Smooth muscle cell (in vitro differentiated cells): ENCODE measurements at regions not wholly inside any gene's neighbourhood (a gene's known extent, or its start where the extent isn't known, plus 50 kb on each side); places are given as distances from the start of the nearest gene placed in this dataset.
A peak's percentile ranks its signal among the peaks of the same experiment; 100 is the strongest.
"Not testable (repeated sequence)": the region's sequence is repeated elsewhere in the genome, so short reads cannot be mapped to it uniquely, and the experiment has no call there.

Experiments
- DNase-seq: peaks from one replicate; lab custom pipeline; 2025; ENCODE audit not compliant: unreplicated experiment; lab: John Stamatoyannopoulos, UW
- H2AFZ ChIP-seq: fragments of 200-600 bp; sonication (generic); 2 replicates; pipeline ENCODE4 v1.6.0; 2016; ENCODE audit warnings: antibody characterized with exemption, low read depth, mild to moderate bottlenecking
- H3F3A ChIP-seq: fragments of 200-600 bp; sonication (generic); 2 replicates; pipeline ENCODE4 v1.6.0; 2017; ENCODE audit warnings: antibody characterized with exemption, low read depth
- H3K27ac ChIP-seq: fragments of 200-600 bp; sonication (generic); 2 replicates; pipeline ENCODE4 v1.5.1; 2016; ENCODE audit warnings: low read depth, mild to moderate bottlenecking
- H3K27me3 ChIP-seq: fragments of 200-600 bp; sonication (generic); 2 replicates; pipeline ENCODE4 v1.6.1; 2016; ENCODE audit warnings: low read depth, mild to moderate bottlenecking
- H3K36me3 ChIP-seq: fragments of 200-600 bp; sonication (generic); 2 replicates; pipeline ENCODE4 v1.5.1; 2016; ENCODE audit warnings: low read depth
- H3K4me1 ChIP-seq: fragments of 200-600 bp; sonication (generic); 2 replicates; pipeline ENCODE4 v1.5.1; 2016; ENCODE audit warnings: low read depth
- H3K4me2 ChIP-seq: fragments of 200-600 bp; sonication (generic); 2 replicates; pipeline ENCODE4 v1.6.0; 2016; ENCODE audit warnings: mild to moderate bottlenecking
- H3K4me3 ChIP-seq: fragments of 200-600 bp; sonication (generic); 2 replicates; pipeline ENCODE4 v1.5.1; 2016; ENCODE audit warnings: mild to moderate bottlenecking
- H3K79me2 ChIP-seq: fragments of 200-600 bp; sonication (generic); 2 replicates; pipeline ENCODE4 v1.6.0; 2016; ENCODE audit warnings: low read depth, mild to moderate bottlenecking
- H3K9ac ChIP-seq: fragments of 200-600 bp; sonication (generic); 2 replicates; pipeline ENCODE4 v1.6.0; 2016; ENCODE audit warnings: low read depth
- H3K9me3 ChIP-seq: fragments of 200-600 bp; sonication (generic); replicated peaks from 2 replicates; pipeline ENCODE4 v1.5.1; 2016; ENCODE audit warnings: low read depth
- H4K20me1 ChIP-seq: fragments of 200-600 bp; sonication (generic); 2 replicates; pipeline ENCODE4 v1.6.0; 2016; ENCODE audit warnings: low read depth
- WGBS: methylation state at CpG from one replicate; pipeline ENCODE4 v1.1.7; 2016; ENCODE audit warnings: low lambda C conversion rate; 5-methylcytosine and 5-hydroxymethylcytosine counted together
- TF ChIP-seq, protein P1 (sequence below): fragments of 200-600 bp; sonication (generic); IDR thresholded peaks from 2 replicates; pipeline ENCODE4 v1.5.1; 2017; ENCODE audit warnings: borderline replicate concordance, mild to moderate bottlenecking, antibody characterized with exemption; ENCODE audit not compliant: insufficient read depth, poor library complexity, severe bottlenecking

DNA sequence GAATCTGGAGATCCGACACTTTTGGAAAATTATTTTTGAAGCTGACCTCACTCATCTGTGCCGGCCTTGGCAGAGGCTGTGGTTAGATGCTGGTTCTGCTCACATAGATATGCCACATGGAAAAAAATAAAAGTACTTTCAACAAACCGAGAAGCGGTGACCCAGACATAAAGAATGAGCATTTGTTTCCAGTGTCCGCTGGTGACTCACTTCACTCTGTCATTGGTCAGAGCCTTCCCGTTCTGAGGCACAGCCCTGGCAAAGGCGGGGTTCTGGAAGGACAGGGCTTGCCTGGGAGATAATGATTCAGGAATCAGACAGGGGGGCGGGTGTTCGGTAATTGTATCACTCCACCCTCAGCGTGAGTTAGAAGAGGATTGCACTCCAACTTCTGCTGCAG lies 172.4 kb upstream of the MXRA5 start:
- H3K36me3 ChIP-seq = no peaks in the 10 kb centered on the region
- TF ChIP-seq, protein P1, sequence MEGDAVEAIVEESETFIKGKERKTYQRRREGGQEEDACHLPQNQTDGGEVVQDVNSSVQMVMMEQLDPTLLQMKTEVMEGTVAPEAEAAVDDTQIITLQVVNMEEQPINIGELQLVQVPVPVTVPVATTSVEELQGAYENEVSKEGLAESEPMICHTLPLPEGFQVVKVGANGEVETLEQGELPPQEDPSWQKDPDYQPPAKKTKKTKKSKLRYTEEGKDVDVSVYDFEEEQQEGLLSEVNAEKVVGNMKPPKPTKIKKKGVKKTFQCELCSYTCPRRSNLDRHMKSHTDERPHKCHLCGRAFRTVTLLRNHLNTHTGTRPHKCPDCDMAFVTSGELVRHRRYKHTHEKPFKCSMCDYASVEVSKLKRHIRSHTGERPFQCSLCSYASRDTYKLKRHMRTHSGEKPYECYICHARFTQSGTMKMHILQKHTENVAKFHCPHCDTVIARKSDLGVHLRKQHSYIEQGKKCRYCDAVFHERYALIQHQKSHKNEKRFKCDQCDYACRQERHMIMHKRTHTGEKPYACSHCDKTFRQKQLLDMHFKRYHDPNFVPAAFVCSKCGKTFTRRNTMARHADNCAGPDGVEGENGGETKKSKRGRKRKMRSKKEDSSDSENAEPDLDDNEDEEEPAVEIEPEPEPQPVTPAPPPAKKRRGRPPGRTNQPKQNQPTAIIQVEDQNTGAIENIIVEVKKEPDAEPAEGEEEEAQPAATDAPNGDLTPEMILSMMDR = no peak
- H3K4me3 ChIP-seq = no peak overlapping the region
- peaks cover 5% of the 10 kb centered on the region for H3K4me1 ChIP-seq
- H2AFZ ChIP-seq = peak overlapping the region; percentile 65
- 29% methylated on average over 10 of the region's 10 CpGs for WGBS
- no peaks in the 10 kb centered on the region for H3K27me3 ChIP-seq
- H3K27ac ChIP-seq = peak overlapping the region; percentile 99
- peaks cover 10% of the 10 kb centered on the region for H3F3A ChIP-seq
- peak; percentile 10 for DNase-seq
- H3K4me2 ChIP-seq = peak overlapping the region; percentile 78
- peak overlapping the region; percentile 93 for H3K9ac ChIP-seq
- H4K20me1 ChIP-seq = no peaks in the 10 kb centered on the region
- no peaks in the 10 kb centered on the region for H3K79me2 ChIP-seq
- no peaks in the 10 kb centered on the region for H3K9me3 ChIP-seq

DNA sequence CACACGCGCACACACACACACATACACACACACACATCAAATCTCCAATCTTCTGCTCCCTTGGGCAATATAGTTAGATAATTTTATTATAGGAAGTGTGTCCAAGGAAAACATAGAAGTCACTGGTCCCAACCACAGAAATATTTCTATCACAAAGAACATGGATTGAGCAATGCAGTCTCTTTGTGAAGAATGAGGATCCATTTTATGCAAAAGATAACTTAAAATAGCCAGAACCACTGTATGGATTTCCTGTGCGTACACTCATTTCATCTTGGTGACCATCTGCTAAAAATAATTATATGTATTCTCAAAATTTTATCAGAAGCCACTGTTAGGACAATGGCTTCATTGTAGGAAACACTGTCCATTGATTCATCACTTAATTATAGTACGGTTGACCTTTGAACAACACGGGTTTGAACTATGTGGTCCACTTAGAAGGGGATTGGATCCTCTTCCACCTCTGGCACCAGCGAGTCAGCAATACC lies 169.6 kb upstream of the MXRA5 start:
- Histone ChIP-seq H3F3A (peaks cover 4% of the 10 kb centered on the region), H3K27ac (no peak overlapping the region), H3K79me2 (no peaks in the 10 kb centered on the region), H3K9me3 (no peaks in the 10 kb centered on the region), H3K4me3 (no peak overlapping the region), H3K27me3 (no peaks in the 10 kb centered on the region), H3K9ac (no peak overlapping the region), H3K36me3 (no peaks in the 10 kb centered on the region), H4K20me1 (no peaks in the 10 kb centered on the region), H2AFZ (no peak overlapping the region), H3K4me2 (no peak overlapping the region), H3K4me1 (no peaks in the 10 kb centered on the region)
- WGBS = 84% methylated on average over 6 of the region's 6 CpGs
- TF ChIP-seq, protein P1 = no peak
- no peak for DNase-seq

DNA sequence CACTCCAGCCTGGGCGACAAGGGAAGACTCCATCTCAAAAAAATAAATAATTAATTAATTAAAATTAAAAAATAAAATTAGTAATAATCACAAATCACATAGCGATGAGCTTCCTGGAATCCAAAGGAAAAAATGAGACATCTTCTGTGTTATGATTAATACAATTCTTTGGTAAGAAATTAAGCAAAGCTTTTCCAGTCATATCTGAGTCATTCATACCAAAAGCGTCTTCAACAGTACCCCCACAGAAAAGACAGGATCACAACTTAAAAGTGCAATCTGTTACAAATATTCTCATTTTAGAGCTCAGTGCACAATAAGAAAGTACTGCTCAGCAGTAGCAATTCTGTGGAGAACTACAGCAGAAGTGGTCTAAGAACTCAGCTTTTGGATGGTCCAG lies 168.5 kb upstream of the MXRA5 start:
- Histone ChIP-seq H3K4me1 (peaks cover 4% of the 10 kb centered on the region), H2AFZ (no peak overlapping the region), H3K9ac (no peak overlapping the region), H3K36me3 (no peaks in the 10 kb centered on the region), H3K79me2 (no peaks in the 10 kb centered on the region), H3K4me3 (no peak overlapping the region), H3K4me2 (no peak overlapping the region), H3K9me3 (no peaks in the 10 kb centered on the region), H3F3A (peaks cover 4% of the 10 kb centered on the region), H3K27ac (no peak overlapping the region), H4K20me1 (no peaks in the 10 kb centered on the region), H3K27me3 (no peaks in the 10 kb centered on the region)
- TF ChIP-seq, protein P1 = no peak
- DNase-seq = no peak
- WGBS = 81% methylated on average over 3 of the region's 3 CpGs

DNA sequence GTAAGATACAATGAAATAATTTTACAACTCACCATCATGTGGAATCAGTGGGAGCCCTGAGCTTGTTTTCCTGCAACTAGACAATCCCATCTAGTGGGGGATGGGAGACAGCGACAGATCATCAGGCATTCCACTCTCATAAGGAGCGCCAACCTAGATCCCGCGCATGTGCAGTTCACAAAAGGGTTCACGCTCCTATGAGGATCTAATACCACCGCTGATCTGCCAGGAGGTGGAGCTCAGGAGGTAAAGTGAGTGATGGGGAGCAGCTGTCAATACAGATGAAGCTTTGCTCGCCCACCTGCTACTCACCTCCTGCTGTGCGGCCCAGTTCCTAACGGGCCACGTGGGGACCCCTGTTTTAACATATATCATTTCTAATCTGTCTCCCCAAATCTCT lies 165.7 kb upstream of the MXRA5 start:
- not testable (repeated sequence) for H3K27me3 ChIP-seq, H3K4me3 ChIP-seq, H3K4me1 ChIP-seq, H3K36me3 ChIP-seq, H4K20me1 ChIP-seq, H3K9ac ChIP-seq, H3K4me2 ChIP-seq, DNase-seq, H3F3A ChIP-seq, H3K9me3 ChIP-seq, H3K27ac ChIP-seq, H3K79me2 ChIP-seq, H2AFZ ChIP-seq
- WGBS = 61% methylated on average over 10 of the region's 10 CpGs
